H1 (cell line): ENCODE measurements at regions not wholly inside any gene's neighbourhood (a gene's known extent, or its start where the extent isn't known, plus 50 kb on each side); places are given as distances from the start of the nearest gene placed in this dataset.

Experiments
- BRCA1 ChIP-seq: IDR thresholded peaks from 2 replicates; pipeline ENCODE4 v1.6.1; 2012; ENCODE audit warnings: low read depth, low read length, improper control_type of control experiment
- HDAC2 ChIP-seq, 2 experiments: fragments of 300-600 bp in 1 of 2; sonication (generic) in 1 of 2; IDR thresholded peaks; 2 replicates each; pipeline ENCODE4 v1.6.1; 2011 to 2012; ENCODE audit warnings: low read depth in 2 of 2, low read length in 2 of 2, mild to moderate bottlenecking in 2 of 2, moderate library complexity in 2 of 2, borderline replicate concordance in 1 of 2, inconsistent platforms in 1 of 2
- KDM4A ChIP-seq: IDR thresholded peaks from one replicate; pipeline ENCODE4 v1.7.1; 2012; ENCODE audit warnings: low read depth, mild to moderate bottlenecking, moderate library complexity, low read length, inconsistent platforms; ENCODE audit not compliant: severe bottlenecking
- RXRA ChIP-seq: IDR thresholded peaks from 2 replicates; pipeline ENCODE4 v1.6.1; 2011; ENCODE audit warnings: low read depth, mild to moderate bottlenecking, low read length, moderate library complexity; ENCODE audit not compliant: insufficient read depth
- SP1 ChIP-seq: IDR thresholded peaks from 2 replicates; pipeline ENCODE4 v1.6.1; 2011; ENCODE audit warnings: low read depth, low read length
- TF ChIP-seq, protein P1 (sequence below): IDR thresholded peaks from 2 replicates; pipeline ENCODE4 v1.6.1; 2012; ENCODE audit warnings: inconsistent platforms

DNA sequence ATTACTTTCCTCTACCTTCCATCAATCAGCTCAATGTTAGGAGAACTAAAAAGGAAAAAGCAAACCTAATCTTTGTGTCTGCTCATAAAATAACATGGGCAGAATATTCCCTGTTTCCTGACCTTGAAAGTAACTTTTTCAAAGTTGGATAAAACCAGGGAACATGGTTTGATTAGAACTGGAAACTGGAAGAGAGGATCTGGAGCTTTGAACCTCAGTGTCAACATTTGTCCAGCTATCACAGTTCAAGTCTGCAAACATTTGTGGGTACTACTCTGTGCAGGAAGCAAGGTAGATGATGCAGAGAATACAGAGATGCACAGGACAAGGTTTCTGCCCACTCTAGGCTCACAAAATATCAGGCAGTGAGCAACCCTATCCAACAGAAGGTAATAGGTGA, 86.4 kb upstream of the TAB3 start (continued):
- TF ChIP-seq HDAC2 (IDR thresholded peaks at IDR 0.05; ENCODE audit: borderline replicate concordance in 1 of 2, low read depth in 2 of 2, low read length in 2 of 2) (no peak), RXRA (no peak), BRCA1 (no peak), KDM4A (no peak), SP1 (no peak)
- TF ChIP-seq, protein P1, sequence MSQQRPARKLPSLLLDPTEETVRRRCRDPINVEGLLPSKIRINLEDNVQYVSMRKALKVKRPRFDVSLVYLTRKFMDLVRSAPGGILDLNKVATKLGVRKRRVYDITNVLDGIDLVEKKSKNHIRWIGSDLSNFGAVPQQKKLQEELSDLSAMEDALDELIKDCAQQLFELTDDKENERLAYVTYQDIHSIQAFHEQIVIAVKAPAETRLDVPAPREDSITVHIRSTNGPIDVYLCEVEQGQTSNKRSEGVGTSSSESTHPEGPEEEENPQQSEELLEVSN: no peak
